HepG2 (cell line): ENCODE measurements at regions not wholly inside any gene's neighbourhood (a gene's known extent, or its start where the extent isn't known, plus 50 kb on each side); places are given as distances from the start of the nearest gene placed in this dataset.

Experiments
- ATAC-seq: fragments of 200-7000 bp; cut with Tn5 transposase; 3 replicates; pipeline ENCODE4 v1.9.1; 2020; ENCODE audit warnings: mild to moderate bottlenecking, moderate library complexity
- BruUV-seq: library from RNA; stranded (reverse); fragments of 400-500 nt; replicated peaks from 2 replicates; lab custom pipeline; 2021; lab: Mats Ljungman, UMichigan
- CTCF ChIA-PET: fragments of 300-600 bp; formaldehyde crosslinking; extraction: SDS; loops from one replicate; lab custom pipeline; 2021; ENCODE audit warnings: low total read pairs, inconsistent platforms, low intra/inter-chr PET ratio; lab: Yijun Ruan, JAX
- POLR2A ChIA-PET: fragments of 350-600 bp; sonication (Branson Sonifier 250); formaldehyde crosslinking; loops from one replicate; lab custom pipeline; 2020; ENCODE audit warnings: antibody characterized with exemption, inconsistent platforms; lab: Yijun Ruan, JAX
- DNase-seq: peaks from one replicate; pipeline ENCODE4 v3.0.0-alpha.2; 2015; ENCODE audit warnings: low spot score
- FAIRE-seq: peaks from 3 replicates; lab custom pipeline; 2011; peaks lifted over from hg19 to GRCh38; lab: Jason Lieb, UNC
- H2AFZ ChIP-seq: one replicate; pipeline ENCODE4 v1.6.1; 2011; ENCODE audit warnings: low read length, inconsistent platforms
- H3K27ac ChIP-seq: fragments of 300-600 bp; 3 replicates; pipeline ENCODE4 v1.8.0; 2011; ENCODE audit warnings: mixed run types, mild to moderate bottlenecking, mixed read lengths, low read length, inconsistent platforms; ENCODE audit not compliant: insufficient read depth; ENCODE audit errors: extremely low read length
- H3K27me3 ChIP-seq, 2 experiments: fragments of 200-600 bp in 1 of 2; 2 replicates in 1 of 2; 3 replicates in 1 of 2; pipeline versions ENCODE4 v1.6.0 to v1.8.0; 2011; ENCODE audit warnings: low read length in 2 of 2, mild to moderate bottlenecking in 2 of 2, moderate library complexity in 2 of 2, inconsistent platforms in 1 of 2; ENCODE audit not compliant: insufficient read depth in 2 of 2, control insufficient read depth in 1 of 2
- H3K36me3 ChIP-seq, 2 experiments: fragments of 200-600 bp in 1 of 2; replicated peaks in 1 of 2; 2 replicates in 1 of 2; 3 replicates in 1 of 2; pipeline versions ENCODE4 v1.5.1 to v1.8.0; 2011; ENCODE audit warnings: low read length in 2 of 2, inconsistent platforms in 1 of 2; ENCODE audit not compliant: insufficient read depth in 2 of 2, control insufficient read depth in 1 of 2
- H3K4me1 ChIP-seq: 2 replicates; pipeline ENCODE4 v1.5.1; 2012; ENCODE audit warnings: low read length, inconsistent platforms; ENCODE audit not compliant: insufficient read depth
- H3K4me2 ChIP-seq: 2 replicates; pipeline ENCODE4 v1.6.0; 2011; ENCODE audit warnings: low read depth, low read length, inconsistent platforms
- H3K4me3 ChIP-seq, 3 experiments: fragments of 200-600 bp in 1 of 3; sonication (generic), shearing (Covaris generic) in 1 of 3; replicated peaks in 1 of 3; 2 replicates each; pipeline ENCODE4 v1.5.1; 2011 to 2016; ENCODE audit warnings: low read length in 3 of 3, inconsistent platforms in 2 of 3, low read depth in 2 of 3, mild to moderate bottlenecking in 2 of 3, control low read depth in 1 of 3, mixed read lengths in 1 of 3; ENCODE audit not compliant: insufficient read depth in 1 of 3
- H3K79me2 ChIP-seq: one replicate; pipeline ENCODE4 v1.6.1; 2011; ENCODE audit warnings: low read length, inconsistent platforms; ENCODE audit not compliant: insufficient read depth
- H3K9ac ChIP-seq: 2 replicates; pipeline ENCODE4 v1.6.0; 2011; ENCODE audit warnings: mild to moderate bottlenecking, low read depth, low read length, inconsistent platforms; ENCODE audit not compliant: insufficient read depth
- H3K9me3 ChIP-seq: 2 replicates; pipeline ENCODE4 v1.5.1; 2012; ENCODE audit warnings: mild to moderate bottlenecking, low read length
- H4K20me1 ChIP-seq: 2 replicates; pipeline ENCODE4 v1.6.0; 2011; ENCODE audit warnings: inconsistent platforms, mild to moderate bottlenecking, low read length, moderate library complexity; ENCODE audit not compliant: insufficient read depth
- CENPX ChIP-seq: sonication (generic); formaldehyde crosslinking; IDR thresholded peaks from 2 replicates; pipeline ENCODE4 v1.9.0; 2021; ENCODE audit warnings: mild to moderate bottlenecking, missing genetic modification reagents, moderate library complexity
- CHD4 ChIP-seq: fragments of 200-600 bp; sonication (generic); IDR thresholded peaks from 2 replicates; pipeline ENCODE4 v1.7.0; 2017; ENCODE audit warnings: mild to moderate bottlenecking, low read length, borderline replicate concordance
- FIP1L1 ChIP-seq: fragments of 200-400 bp; formaldehyde crosslinking; IDR thresholded peaks from 2 replicates; pipeline ENCODE4 v1.6.1; 2018; ENCODE audit warnings: low read depth, mild to moderate bottlenecking, low read length, moderate library complexity, borderline replicate concordance; ENCODE audit not compliant: insufficient read depth
- GATAD2A ChIP-seq: IDR thresholded peaks from 2 replicates; pipeline ENCODE4 v1.6.1; 2016
- GPBP1L1 ChIP-seq: sonication (generic); formaldehyde crosslinking; IDR thresholded peaks from 2 replicates; pipeline ENCODE4 v1.5.0; 2020; ENCODE audit warnings: mild to moderate bottlenecking, missing genetic modification reagents
- NONO ChIP-seq, 2 experiments: fragments of 450-650 bp in 1 of 2; sonication (generic) in 1 of 2; formaldehyde crosslinking in 1 of 2; IDR thresholded peaks in 1 of 2; conservative IDR thresholded peaks in 1 of 2; 2 replicates each; pipeline versions ENCODE4 v1.6.1 to v1.8.0; 2017 to 2022; ENCODE audit warnings: mild to moderate bottlenecking in 1 of 2, missing genetic modification reagents in 1 of 2, moderate library complexity in 1 of 2
- PTBP1 ChIP-seq: fragments of 200-400 bp; formaldehyde crosslinking; IDR thresholded peaks from 2 replicates; pipeline ENCODE4 v1.6.1; 2018; ENCODE audit warnings: low read length, low read depth; ENCODE audit not compliant: poor library complexity, severe bottlenecking
- RARA ChIP-seq: IDR thresholded peaks from 2 replicates; pipeline ENCODE4 v1.6.1; 2016; ENCODE audit warnings: missing genetic modification reagents, missing compliant biosample characterization
- SCMH1 ChIP-seq: sonication (generic); formaldehyde crosslinking; IDR thresholded peaks from 2 replicates; pipeline ENCODE4 v1.9.0; 2021; ENCODE audit warnings: missing genetic modification reagents, mild to moderate bottlenecking, borderline replicate concordance
- YEATS2 ChIP-seq: sonication (generic); formaldehyde crosslinking; IDR thresholded peaks from 2 replicates; pipeline ENCODE4 v1.4.0; 2020; ENCODE audit warnings: missing genetic modification reagents, borderline replicate concordance
- ZC3H13 ChIP-seq: sonication (generic); formaldehyde crosslinking; IDR thresholded peaks from 2 replicates; pipeline ENCODE4 v1.8.1; 2023; ENCODE audit warnings: mild to moderate bottlenecking, missing genetic modification reagents, moderate library complexity
- ZFX ChIP-seq: sonication (generic); formaldehyde crosslinking; IDR thresholded peaks from 2 replicates; pipeline ENCODE4 v1.4.0; 2020; ENCODE audit warnings: mild to moderate bottlenecking, low read depth, missing genetic modification reagents, moderate library complexity
- ZKSCAN1 ChIP-seq: fragments of 150-350 bp; IDR thresholded peaks from 2 replicates; pipeline ENCODE4 v1.6.1; 2014; ENCODE audit warnings: low read length
- ZMYM3 ChIP-seq: sonication (generic); formaldehyde crosslinking; IDR thresholded peaks from 2 replicates; pipeline ENCODE4 v1.5.1; 2020; ENCODE audit warnings: mild to moderate bottlenecking, missing genetic modification reagents
- ZNF317 ChIP-seq: sonication (generic); formaldehyde crosslinking; IDR thresholded peaks from 2 replicates; pipeline ENCODE4 v1.5.0; 2020; ENCODE audit warnings: mild to moderate bottlenecking, missing genetic modification reagents
- ZSCAN31 ChIP-seq: sonication (generic); formaldehyde crosslinking; IDR thresholded peaks from 2 replicates; pipeline ENCODE4 v1.5.0; 2020; ENCODE audit warnings: low read depth, mild to moderate bottlenecking, missing genetic modification reagents
- WGBS: methylation state at CpG from one replicate; pipeline ENCODE4 v1.1.6; 2017; ENCODE audit warnings: low lambda C conversion rate; 5-methylcytosine and 5-hydroxymethylcytosine counted together
- in situ Hi-C: cut with HindIII; loops from 2 replicates; pipeline ENCODE4 v1.10.0; 2017; ENCODE audit warnings: low pct_unique_long_range_greater_than_20kb; ENCODE audit not compliant: extremely low pct_ligation_motif_present
- intact Hi-C: fragments of 100-400 bp; cut with micrococcal nuclease; formaldehyde crosslinking; loops from one replicate; pipeline ENCODE4 v1.10.0; 2022; ENCODE audit not compliant: unreplicated experiment
- TF ChIP-seq, protein P1 (sequence below): sonication (generic); formaldehyde crosslinking; IDR thresholded peaks from 2 replicates; pipeline ENCODE4 v1.4.0; 2020; ENCODE audit warnings: mild to moderate bottlenecking, low read depth, missing genetic modification reagents
- TF ChIP-seq, protein P2 (sequence below): sonication (generic); formaldehyde crosslinking; IDR thresholded peaks from 2 replicates; pipeline ENCODE4 v1.8.0; 2022; ENCODE audit warnings: mild to moderate bottlenecking, missing genetic modification reagents, borderline replicate concordance

GRCh38 chr18:54517521-54517920 is 73.5 kb upstream of the DYNAP start:
- Histone ChIP-seq H3K9me3 (no peaks in the 10 kb centered on the region), H3K27me3 (no peaks in the 10 kb centered on the region; a peak in 1 of 5 replicates), H3K36me3 (no peaks in the 10 kb centered on the region), H3K4me2 (no peak overlapping the region), H4K20me1 (no peaks in the 10 kb centered on the region), H2AFZ (no peak overlapping the region), H3K27ac (no peak overlapping the region), H3K79me2 (no peaks in the 10 kb centered on the region), H3K9ac (no peak overlapping the region), H3K4me3 (no peak overlapping the region), H3K4me1 (no peaks in the 10 kb centered on the region)
- in situ Hi-C loops (no loop called here), intact Hi-C loops (no loop called here)
- DNase-seq = no peak
- FAIRE-seq = no peak
- WGBS = 36% methylated on average over 5 of the region's 5 CpGs
- TF ChIP-seq YEATS2 (CRISPR knock-in tag) (no peak), FIP1L1 (no peak), GATAD2A (CRISPR knock-in tag) (no peak), ZSCAN31 (no peak), ZKSCAN1 (no peak), ZFX (CRISPR knock-in tag) (no peak), ZNF317 (no peak), GPBP1L1 (CRISPR knock-in tag) (no peak), RARA (CRISPR knock-in tag) (no peak), ZC3H13 (CRISPR knock-in tag) (no peak), CENPX (CRISPR knock-in tag) (no peak), SCMH1 (CRISPR knock-in tag) (no peak), NONO (IDR thresholded peaks at IDR 0.05) (no peak), NONO (CRISPR knock-in tag; conservative IDR thresholded peaks at IDR 0.05) (no peak), ZMYM3 (CRISPR knock-in tag) (no peak), PTBP1 (no peak), CHD4 (no peak)
- TF ChIP-seq, protein P1, sequence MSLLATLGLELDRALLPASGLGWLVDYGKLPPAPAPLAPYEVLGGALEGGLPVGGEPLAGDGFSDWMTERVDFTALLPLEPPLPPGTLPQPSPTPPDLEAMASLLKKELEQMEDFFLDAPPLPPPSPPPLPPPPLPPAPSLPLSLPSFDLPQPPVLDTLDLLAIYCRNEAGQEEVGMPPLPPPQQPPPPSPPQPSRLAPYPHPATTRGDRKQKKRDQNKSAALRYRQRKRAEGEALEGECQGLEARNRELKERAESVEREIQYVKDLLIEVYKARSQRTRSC (CRISPR knock-in tag) = no peak
- TF ChIP-seq, protein P2, sequence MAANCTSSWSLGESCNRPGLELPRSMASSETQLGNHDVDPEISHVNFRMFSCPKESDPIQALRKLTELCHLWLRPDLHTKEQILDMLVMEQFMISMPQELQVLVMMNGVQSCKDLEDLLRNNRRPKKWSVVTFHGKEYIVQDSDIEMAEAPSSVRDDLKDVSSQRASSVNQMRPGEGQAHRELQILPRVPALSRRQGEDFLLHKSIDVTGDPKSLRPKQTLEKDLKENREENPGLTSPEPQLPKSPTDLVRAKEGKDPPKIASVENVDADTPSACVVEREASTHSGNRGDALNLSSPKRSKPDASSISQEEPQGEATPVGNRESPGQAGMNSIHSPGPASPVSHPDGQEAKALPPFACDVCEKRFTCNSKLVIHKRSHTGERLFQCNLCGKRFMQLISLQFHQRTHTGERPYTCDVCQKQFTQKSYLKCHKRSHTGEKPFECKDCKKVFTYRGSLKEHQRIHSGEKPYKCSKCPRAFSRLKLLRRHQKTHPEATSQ (CRISPR knock-in tag) = no peak
- POLR2A ChIA-PET = no interaction called here
- no peak for ATAC-seq
- no TSS peak for BruUV-seq
- CTCF ChIA-PET = no interaction called here
